ENCODE measurements at regions not wholly inside any gene's neighbourhood (a gene's known extent, or its start where the extent isn't known, plus 50 kb on each side); places are given as distances from the start of the nearest gene placed in this dataset.

- Histone ChIP-seq H3K79me2 (replicated peaks; ENCODE audit: insufficient read depth) (no peaks in the 10 kb centered on the region), H3F3A (replicated peaks; ENCODE audit: low read depth) (no peaks in the 10 kb centered on the region), H2AFZ (no peak overlapping the region), H3K27ac (ENCODE audit: low read depth) (no peak overlapping the region), H3K27me3 (ENCODE audit: insufficient read depth) (no peaks in the 10 kb centered on the region), H4K20me1 (replicated peaks; ENCODE audit: insufficient read depth) (no peaks in the 10 kb centered on the region; the same call in 1 of the 2 replicates), H3K4me2 (no peak overlapping the region), H3K36me3 (ENCODE audit: insufficient read depth) (no peaks in the 10 kb centered on the region), H3K4me1 (ENCODE audit: insufficient read depth) (no peaks in the 10 kb centered on the region), H3K4me3 (no peak overlapping the region), H3K9me2 (ENCODE audit: insufficient read depth) (no peaks in the 10 kb centered on the region)
- Mint-ChIP-seq H3K9me3 (no peaks in the 10 kb centered on the region), H3K4me1 (no peaks in the 10 kb centered on the region; the same call in 2 of the 3 replicates), H3K27ac (no peak overlapping the region; the same call in 1 of the 2 replicates), H3K4me3 (no peak overlapping the region), H3K27me3 (ENCODE audit: insufficient read depth, low read depth, poor library complexity) (peaks cover 17% of the 10 kb centered on the region), H3K36me3 (ENCODE audit: low read depth) (peaks cover 11% of the 10 kb centered on the region)
- TF ChIP-seq ETS1 (IDR thresholded peaks at IDR 0.05), result no peak
- TF ChIP-seq CREB1 (CRISPR knock-in tag; IDR thresholded peaks at IDR 0.05; ENCODE audit: low read depth), result no peak
- TF ChIP-seq REST (IDR thresholded peaks at IDR 0.05; ENCODE audit: unreplicated experiment), result no peak
- TF ChIP-seq EZH2 (IDR thresholded peaks at IDR 0.05; ENCODE audit: low read depth, unreplicated experiment), result no peak
- no peak for TF ChIP-seq ZNF462 (CRISPR knock-in tag; IDR thresholded peaks at IDR 0.05)
- no peak for TF ChIP-seq ZNF114 (CRISPR knock-in tag; IDR thresholded peaks at IDR 0.05)
- no peak for TF ChIP-seq STAT1 (IDR thresholded peaks at IDR 0.05; ENCODE audit: unreplicated experiment)
- TF ChIP-seq ZNF331 (CRISPR knock-in tag; IDR thresholded peaks at IDR 0.05; ENCODE audit: low read depth), result no peak
- TF ChIP-seq EZH2phosphoT487 (IDR thresholded peaks at IDR 0.05; ENCODE audit: unreplicated experiment), result no peak
- no peak; the same call in 2 of the 3 replicates for ATAC-seq
- DNase-seq (ENCODE audit: low spot score), result no peak
Measured at GRCh38 chr3:127036209-127037020, 53.5 kb downstream of the PLXNA1 start.

Data from GM23338 (cell line).